HCT116 (cell line): ENCODE measurements at regions not wholly inside any gene's neighbourhood (a gene's known extent, or its start where the extent isn't known, plus 50 kb on each side); places are given as distances from the start of the nearest gene placed in this dataset.
"Not testable (repeated sequence)": the region's sequence is repeated elsewhere in the genome, so short reads cannot be mapped to it uniquely, and the experiment has no call there.

Experiments used
- ATAC-seq: fragments of 200-7000 bp; cut with Tn5 transposase; 2 replicates; pipeline ENCODE4 v1.9.1; 2020; ENCODE audit warnings: mild to moderate bottlenecking, moderate library complexity
- BruUV-seq: library from RNA; stranded (reverse); fragments of 400-500 nt; replicated peaks from 2 replicates; lab custom pipeline; 2021; lab: Mats Ljungman, UMichigan
- CTCF ChIA-PET: fragments of 300-600 bp; sonication (Branson Sonifier 250); formaldehyde crosslinking; loops from one replicate; lab custom pipeline; 2021; ENCODE audit warnings: antibody characterized with exemption; lab: Charles Lee
- POLR2A ChIA-PET: fragments of 300-600, 350-600 bp; sonication (Branson Sonifier 250); formaldehyde crosslinking; loops from one replicate; lab custom pipeline; 2021; ENCODE audit warnings: antibody characterized with exemption; lab: Charles Lee
- RAD21 ChIA-PET, 2 experiments: fragments of 300-600 bp; sonication (Branson Sonifier 250); formaldehyde crosslinking; loops; one replicate each; lab custom pipeline; 2023; ENCODE audit warnings: low total read pairs in 2 of 2; ENCODE audit not compliant: uncharacterized antibody in 2 of 2, unreplicated experiment in 2 of 2, low non-redundant PET in 1 of 2; lab: Charles Lee
- DNase-seq: peaks from one replicate; pipeline ENCODE4 v3.0.0-alpha.2; 2010; ENCODE audit warnings: low read depth, low spot score
- H2AFZ ChIP-seq: fragments of 200-600 bp; shearing (Covaris generic), sonication (generic); 2 replicates; pipeline ENCODE4 v1.6.1; 2017; ENCODE audit warnings: low read depth, mixed run types, mixed read lengths, antibody characterized with exemption, low read length; ENCODE audit not compliant: poor library complexity, severe bottlenecking
- H3K27ac ChIP-seq: 2 replicates; pipeline ENCODE4 v1.5.1; 2012; ENCODE audit warnings: low read depth, low read length
- H3K27me3 ChIP-seq: fragments of 200-600 bp; sonication (generic); 2 replicates; pipeline ENCODE4 v1.6.1; 2016; ENCODE audit warnings: mixed run types, low read length, mixed read lengths; ENCODE audit not compliant: insufficient read depth
- H3K36me3 ChIP-seq, 2 experiments: fragments of 200-500 bp in 1 of 2; fragments of 200-600 bp in 1 of 2; sonication (Bioruptor generic) in 1 of 2; sonication (generic) in 1 of 2; 2 replicates each; pipeline versions ENCODE4 v1.5.1 to v1.6.1; 2014 to 2016; ENCODE audit warnings: low read length in 2 of 2, inconsistent platforms in 1 of 2, mixed read lengths in 1 of 2, mixed run types in 1 of 2; ENCODE audit not compliant: insufficient read depth in 2 of 2, control insufficient read depth in 1 of 2
- H3K4me1 ChIP-seq, 2 experiments: fragments of 200-600 bp in 1 of 2; sonication (generic) in 1 of 2; 2 replicates each; pipeline versions ENCODE4 v1.5.1 to v1.6.1; 2012 to 2017; ENCODE audit warnings: low read length in 2 of 2, inconsistent platforms in 1 of 2, mild to moderate bottlenecking in 1 of 2, mixed read lengths in 1 of 2, mixed run types in 1 of 2, moderate library complexity in 1 of 2; ENCODE audit not compliant: insufficient read depth in 2 of 2, control insufficient read depth in 1 of 2
- H3K4me2 ChIP-seq: fragments of 200-600 bp; sonication (generic); 2 replicates; pipeline ENCODE4 v1.6.1; 2017; ENCODE audit warnings: mixed run types, low read length, mixed read lengths
- H3K4me3 ChIP-seq, 2 experiments: fragments of 200-600 bp in 1 of 2; sonication (generic) in 1 of 2; replicated peaks in 1 of 2; 2 replicates each; pipeline ENCODE4 v1.5.1; 2011 to 2016; ENCODE audit warnings: low read length in 2 of 2, control low read depth in 1 of 2, low read depth in 1 of 2, mild to moderate bottlenecking in 1 of 2, mixed read lengths in 1 of 2, mixed run types in 1 of 2
- H3K79me2 ChIP-seq: fragments of 200-600 bp; sonication (generic); 2 replicates; pipeline ENCODE4 v1.6.1; 2017; ENCODE audit warnings: mild to moderate bottlenecking, mixed run types, low read length, moderate library complexity, mixed read lengths; ENCODE audit not compliant: insufficient read depth
- H3K9ac ChIP-seq: fragments of 200-600 bp; sonication (generic); 2 replicates; pipeline ENCODE4 v1.6.1; 2016; ENCODE audit warnings: low read length, mixed read lengths
- H3K9me2 ChIP-seq: fragments of 200-600 bp; sonication (generic), shearing (Covaris generic); 2 replicates; pipeline ENCODE4 v1.6.1; 2017; ENCODE audit warnings: mixed run types, mild to moderate bottlenecking, moderate library complexity; ENCODE audit not compliant: insufficient read depth
- H3K9me3 ChIP-seq, 2 experiments: fragments of 200-500 bp in 1 of 2; fragments of 200-600 bp in 1 of 2; sonication (Bioruptor generic) in 1 of 2; sonication (generic) in 1 of 2; 2 replicates each; pipeline ENCODE4 v1.6.1; 2014 to 2017; ENCODE audit warnings: low read length in 2 of 2, mixed read lengths in 2 of 2, inconsistent platforms in 1 of 2, low read depth in 1 of 2, mild to moderate bottlenecking in 1 of 2, mixed run types in 1 of 2, moderate library complexity in 1 of 2; ENCODE audit not compliant: control insufficient read depth in 1 of 2, insufficient read depth in 1 of 2
- H4K20me1 ChIP-seq: fragments of 200-600 bp; sonication (generic), shearing (Covaris generic); 2 replicates; pipeline ENCODE4 v1.6.1; 2017; ENCODE audit warnings: mixed run types, mild to moderate bottlenecking, moderate library complexity; ENCODE audit not compliant: insufficient read depth
- SIN3A ChIP-seq: IDR thresholded peaks from 2 replicates; pipeline ENCODE4 v1.6.1; 2012; ENCODE audit warnings: low read depth
- SRF ChIP-seq: IDR thresholded peaks from 2 replicates; pipeline ENCODE4 v1.6.1; 2012; ENCODE audit warnings: low read depth
- TCF7L2 ChIP-seq: IDR thresholded peaks from 2 replicates; pipeline ENCODE4 v1.7.0; 2011; ENCODE audit warnings: borderline replicate concordance, inconsistent platforms; ENCODE audit not compliant: insufficient read depth, insufficient read length; ENCODE audit errors: extremely low read depth
- YY1 ChIP-seq: IDR thresholded peaks from 2 replicates; pipeline ENCODE4 v1.6.1; 2011; ENCODE audit warnings: low read length, low read depth, moderate library complexity, mild to moderate bottlenecking; ENCODE audit not compliant: insufficient replicate concordance; ENCODE audit errors: extremely low read depth
- intact Hi-C: fragments of 100-400 bp; cut with micrococcal nuclease; formaldehyde crosslinking; loops from 2 replicates; pipeline ENCODE4 v1.10.0; 2022
- TF ChIP-seq, protein P1 (sequence below), 3 experiments: fragments of 200-600 bp in 1 of 3; sonication (generic) in 1 of 3; IDR thresholded peaks in 2 of 3; conservative IDR thresholded peaks in 1 of 3; 2 replicates each; pipeline ENCODE4 v1.5.1; 2012 to 2017; ENCODE audit warnings: low read depth in 2 of 3, low read length in 2 of 3, antibody characterized with exemption in 1 of 3, borderline replicate concordance in 1 of 3, control low read depth in 1 of 3, mild to moderate bottlenecking in 1 of 3, mixed read lengths in 1 of 3, mixed run types in 1 of 3, moderate library complexity in 1 of 3; ENCODE audit not compliant: insufficient read depth in 1 of 3
- TF ChIP-seq, protein P2 (sequence below): IDR thresholded peaks from 2 replicates; pipeline ENCODE4 v1.6.1; 2012; ENCODE audit warnings: low read depth

DNA sequence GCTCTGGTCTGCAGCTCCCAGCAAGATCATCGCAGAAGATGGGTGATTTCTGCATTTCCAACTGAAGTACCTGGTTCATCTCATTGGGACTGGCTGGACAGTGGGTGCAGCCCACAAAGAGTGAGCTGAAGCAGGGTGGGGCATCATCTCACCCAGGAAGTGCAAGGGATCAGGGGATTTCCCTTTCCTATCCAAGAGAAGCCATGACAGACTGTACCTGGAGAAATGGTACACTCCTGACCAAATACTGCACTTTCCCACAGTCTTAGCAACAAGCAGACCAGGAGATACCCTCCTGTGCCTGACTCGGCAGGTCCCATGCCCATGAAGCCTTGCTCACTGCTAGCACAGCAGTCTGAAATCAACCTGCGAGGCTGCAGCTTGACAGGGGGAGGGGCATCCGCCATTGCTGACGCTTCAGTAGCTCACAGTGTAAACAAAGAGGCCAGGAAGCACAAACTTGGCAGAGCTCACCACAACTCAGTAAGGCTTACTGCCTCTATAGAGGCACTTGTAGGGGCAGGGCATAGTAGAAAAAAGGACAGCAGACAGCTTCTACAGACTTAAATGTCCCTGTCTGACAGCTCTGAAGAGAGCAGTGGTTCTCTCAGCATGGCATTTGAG lies 60.5 kb downstream of the AREG start:
- RAD21 ChIA-PET, DNase-seq, CTCF ChIA-PET, H3K36me3 ChIP-seq, H3K27ac ChIP-seq, BruUV-seq, H3K4me2 ChIP-seq, H3K27me3 ChIP-seq, H3K4me1 ChIP-seq, intact Hi-C loops, H3K9ac ChIP-seq, H3K4me3 ChIP-seq, H4K20me1 ChIP-seq, POLR2A ChIA-PET, ATAC-seq, H3K9me3 ChIP-seq, H2AFZ ChIP-seq, H3K9me2 ChIP-seq, H3K79me2 ChIP-seq: not testable (repeated sequence)

DNA sequence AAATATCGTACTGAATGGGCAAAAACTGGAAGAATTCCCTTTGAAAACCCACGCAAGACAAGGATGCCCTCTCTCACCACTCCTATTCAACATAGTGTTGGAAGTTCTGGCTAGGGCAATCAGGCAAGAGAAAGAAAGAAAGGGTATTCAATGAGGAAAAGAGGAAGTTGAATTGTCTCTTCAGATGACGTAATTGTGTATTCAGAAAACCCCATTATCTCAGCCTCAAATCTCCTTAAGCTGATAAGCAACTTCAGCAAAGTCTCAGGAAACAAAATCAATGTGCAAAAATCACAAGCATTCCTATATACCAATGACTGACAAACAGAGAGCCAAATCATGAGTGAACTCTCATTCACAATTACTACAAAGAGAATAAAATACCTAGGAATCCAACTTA lies 64.4 kb downstream of the AREG start:
- H3K9me3 ChIP-seq, H3K27ac ChIP-seq, DNase-seq, H3K4me1 ChIP-seq, H3K4me2 ChIP-seq, H4K20me1 ChIP-seq, H3K36me3 ChIP-seq, H3K4me3 ChIP-seq, CTCF ChIA-PET, POLR2A ChIA-PET, H3K9me2 ChIP-seq, H3K79me2 ChIP-seq, H3K27me3 ChIP-seq, H2AFZ ChIP-seq, RAD21 ChIA-PET, H3K9ac ChIP-seq, intact Hi-C loops, BruUV-seq, ATAC-seq: not testable (repeated sequence)

DNA sequence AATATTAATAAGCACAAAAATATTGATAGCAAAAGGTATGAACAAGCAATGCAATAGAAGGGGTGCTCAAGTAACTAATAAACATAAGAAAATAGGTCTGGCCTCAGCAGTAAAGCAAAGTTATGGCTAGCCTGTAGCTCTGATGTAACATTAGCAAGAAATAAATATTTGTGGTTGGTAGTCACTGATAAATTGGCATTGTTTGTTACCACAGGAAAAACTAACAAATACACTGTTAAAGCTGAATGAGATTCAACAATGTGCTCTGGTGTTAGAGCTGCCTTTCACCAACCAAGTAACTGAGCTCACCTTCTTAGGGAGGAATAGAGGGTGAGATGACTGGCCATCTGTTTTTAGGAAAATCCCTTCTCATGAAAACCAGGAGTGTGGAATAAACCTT lies 71.4 kb downstream of the AREG start:
- BruUV-seq = no TSS peak
- TF ChIP-seq, protein P1, sequence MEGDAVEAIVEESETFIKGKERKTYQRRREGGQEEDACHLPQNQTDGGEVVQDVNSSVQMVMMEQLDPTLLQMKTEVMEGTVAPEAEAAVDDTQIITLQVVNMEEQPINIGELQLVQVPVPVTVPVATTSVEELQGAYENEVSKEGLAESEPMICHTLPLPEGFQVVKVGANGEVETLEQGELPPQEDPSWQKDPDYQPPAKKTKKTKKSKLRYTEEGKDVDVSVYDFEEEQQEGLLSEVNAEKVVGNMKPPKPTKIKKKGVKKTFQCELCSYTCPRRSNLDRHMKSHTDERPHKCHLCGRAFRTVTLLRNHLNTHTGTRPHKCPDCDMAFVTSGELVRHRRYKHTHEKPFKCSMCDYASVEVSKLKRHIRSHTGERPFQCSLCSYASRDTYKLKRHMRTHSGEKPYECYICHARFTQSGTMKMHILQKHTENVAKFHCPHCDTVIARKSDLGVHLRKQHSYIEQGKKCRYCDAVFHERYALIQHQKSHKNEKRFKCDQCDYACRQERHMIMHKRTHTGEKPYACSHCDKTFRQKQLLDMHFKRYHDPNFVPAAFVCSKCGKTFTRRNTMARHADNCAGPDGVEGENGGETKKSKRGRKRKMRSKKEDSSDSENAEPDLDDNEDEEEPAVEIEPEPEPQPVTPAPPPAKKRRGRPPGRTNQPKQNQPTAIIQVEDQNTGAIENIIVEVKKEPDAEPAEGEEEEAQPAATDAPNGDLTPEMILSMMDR (IDR thresholded peaks at IDR 0.05 in 2 of 3, conservative IDR thresholded peaks at IDR 0.05 in 1 of 3; ENCODE audit: borderline replicate concordance in 1 of 3, insufficient read depth in 1 of 3, low read depth in 2 of 3, low read length in 2 of 3) = no peak
- TF ChIP-seq SIN3A (no peak), SRF (no peak), YY1 (no peak), TCF7L2 (no peak)
- TF ChIP-seq, protein P2, sequence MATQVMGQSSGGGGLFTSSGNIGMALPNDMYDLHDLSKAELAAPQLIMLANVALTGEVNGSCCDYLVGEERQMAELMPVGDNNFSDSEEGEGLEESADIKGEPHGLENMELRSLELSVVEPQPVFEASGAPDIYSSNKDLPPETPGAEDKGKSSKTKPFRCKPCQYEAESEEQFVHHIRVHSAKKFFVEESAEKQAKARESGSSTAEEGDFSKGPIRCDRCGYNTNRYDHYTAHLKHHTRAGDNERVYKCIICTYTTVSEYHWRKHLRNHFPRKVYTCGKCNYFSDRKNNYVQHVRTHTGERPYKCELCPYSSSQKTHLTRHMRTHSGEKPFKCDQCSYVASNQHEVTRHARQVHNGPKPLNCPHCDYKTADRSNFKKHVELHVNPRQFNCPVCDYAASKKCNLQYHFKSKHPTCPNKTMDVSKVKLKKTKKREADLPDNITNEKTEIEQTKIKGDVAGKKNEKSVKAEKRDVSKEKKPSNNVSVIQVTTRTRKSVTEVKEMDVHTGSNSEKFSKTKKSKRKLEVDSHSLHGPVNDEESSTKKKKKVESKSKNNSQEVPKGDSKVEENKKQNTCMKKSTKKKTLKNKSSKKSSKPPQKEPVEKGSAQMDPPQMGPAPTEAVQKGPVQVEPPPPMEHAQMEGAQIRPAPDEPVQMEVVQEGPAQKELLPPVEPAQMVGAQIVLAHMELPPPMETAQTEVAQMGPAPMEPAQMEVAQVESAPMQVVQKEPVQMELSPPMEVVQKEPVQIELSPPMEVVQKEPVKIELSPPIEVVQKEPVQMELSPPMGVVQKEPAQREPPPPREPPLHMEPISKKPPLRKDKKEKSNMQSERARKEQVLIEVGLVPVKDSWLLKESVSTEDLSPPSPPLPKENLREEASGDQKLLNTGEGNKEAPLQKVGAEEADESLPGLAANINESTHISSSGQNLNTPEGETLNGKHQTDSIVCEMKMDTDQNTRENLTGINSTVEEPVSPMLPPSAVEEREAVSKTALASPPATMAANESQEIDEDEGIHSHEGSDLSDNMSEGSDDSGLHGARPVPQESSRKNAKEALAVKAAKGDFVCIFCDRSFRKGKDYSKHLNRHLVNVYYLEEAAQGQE = no peak

More for the DNA sequence above, 71.4 kb downstream of the AREG start:
- Histone ChIP-seq H3K36me3 (no peaks in the 10 kb centered on the region), H3K4me1 (no peaks in the 10 kb centered on the region), H3K79me2 (no peaks in the 10 kb centered on the region), H3K9me3 (no peaks in the 10 kb centered on the region), H3K4me2 (no peak overlapping the region), H3K9me2 (0 out of 2 replicates have a peak, but pooled peaks cover 3% of the 10 kb centered on the region), H4K20me1 (no peaks in the 10 kb centered on the region), H2AFZ (no peak overlapping the region), H3K27ac (no peak overlapping the region), H3K4me3 (no peak overlapping the region), H3K9ac (no peak overlapping the region), H3K27me3 (no peaks in the 10 kb centered on the region)
- ChIA-PET POLR2A (no interaction called here), RAD21 (no interaction called here), CTCF (no interaction called here)
- intact Hi-C loops = no loop called here
- DNase-seq (no peak), ATAC-seq (no peak)
